Activated T-helper 2 cell treated with anti-CD3 and anti-CD28 coated beads, Interferon-gamma antibody, Interleukin-2, Interleukin-4, amounts not matched to agents 10 μg/mL and 5 μg/mL and 100 μg/mL, durations not matched to agents 14 hours and 24 hours and 36 hours (primary cell): ENCODE measurements at regions not wholly inside any gene's neighbourhood (a gene's known extent, or its start where the extent isn't known, plus 50 kb on each side); places are given as distances from the start of the nearest gene placed in this dataset.
A peak's percentile ranks its signal among the peaks of the same experiment; 100 is the strongest.
"Not testable (repeated sequence)": the region's sequence is repeated elsewhere in the genome, so short reads cannot be mapped to it uniquely, and the experiment has no call there.

Experiments used
- DNase-seq: peaks from one replicate; pipeline ENCODE4 v3.0.0; 2021; ENCODE audit warnings: low spot score
- H3K27ac Mint-ChIP-seq: one replicate; pipeline ENCODE4 v1.8.0; 2021; ENCODE audit warnings: mixed read lengths
- H3K27me3 Mint-ChIP-seq: one replicate; pipeline ENCODE4 v1.8.0; 2021; ENCODE audit warnings: low read depth, mixed read lengths
- H3K36me3 Mint-ChIP-seq: one replicate; pipeline ENCODE4 v1.8.0; 2021; ENCODE audit warnings: low read depth, mixed read lengths
- H3K4me1 Mint-ChIP-seq: one replicate; pipeline ENCODE4 v1.8.0; 2021; ENCODE audit warnings: low read depth, mixed read lengths
- H3K4me3 Mint-ChIP-seq: one replicate; pipeline ENCODE4 v1.8.0; 2021; ENCODE audit warnings: low read depth, mild to moderate bottlenecking, moderate library complexity, mixed read lengths
- H3K9me3 Mint-ChIP-seq: one replicate; pipeline ENCODE4 v1.8.0; 2021; ENCODE audit warnings: mixed read lengths
- intact Hi-C: fragments of 100-400 bp; cut with micrococcal nuclease; formaldehyde crosslinking; loops from one replicate; pipeline ENCODE4 v1.15.1; 2023

GRCh38 chr6:144460327-144461095, 175.4 kb downstream of the UTRN start:
- H3K36me3 Mint-ChIP-seq, result peaks cover 72% of the 10 kb centered on the region
- no peak overlapping the region for H3K4me3 Mint-ChIP-seq
- peak overlapping the region; percentile 76 for H3K27ac Mint-ChIP-seq
- intact Hi-C loops, result no loop called here
- DNase-seq, result no peak
- no peaks in the 10 kb centered on the region for H3K9me3 Mint-ChIP-seq
- H3K27me3 Mint-ChIP-seq, result no peaks in the 10 kb centered on the region
- H3K4me1 Mint-ChIP-seq, result peaks cover 16% of the 10 kb centered on the region

GRCh38 chr6:144462058-144462457, 176.9 kb downstream of the UTRN start:
- H3K4me1 Mint-ChIP-seq, result peaks cover 15% of the 10 kb centered on the region
- H3K4me3 Mint-ChIP-seq, result no peak overlapping the region
- no peaks in the 10 kb centered on the region for H3K9me3 Mint-ChIP-seq
- intact Hi-C loops, result no loop called here
- no peak overlapping the region for H3K27ac Mint-ChIP-seq
- H3K36me3 Mint-ChIP-seq, result peaks cover 69% of the 10 kb centered on the region
- DNase-seq, result no peak
- no peaks in the 10 kb centered on the region for H3K27me3 Mint-ChIP-seq

DNA sequence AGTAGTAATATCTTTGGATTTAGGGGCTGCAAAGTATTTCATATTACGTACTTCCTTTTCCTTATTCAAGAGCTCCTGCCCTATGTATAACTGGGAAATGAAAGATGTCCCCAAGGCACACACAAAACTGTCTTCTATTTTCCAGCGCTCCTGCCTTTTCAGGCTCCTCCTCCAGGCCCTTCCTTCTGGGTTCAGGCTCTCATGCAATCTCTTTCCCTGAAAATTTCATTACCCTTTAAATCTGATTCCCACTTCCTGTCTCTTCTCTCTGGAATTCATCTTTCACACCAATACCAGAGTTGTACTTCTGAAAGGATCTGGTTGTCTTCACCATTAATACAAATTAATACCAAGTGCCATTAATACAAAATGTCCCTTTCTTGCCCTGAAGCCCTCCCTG, 181.6 kb downstream of the UTRN start:
- no peaks in the 10 kb centered on the region for H3K9me3 Mint-ChIP-seq
- peaks cover 27% of the 10 kb centered on the region for H3K4me1 Mint-ChIP-seq
- H3K27me3 Mint-ChIP-seq, result no peaks in the 10 kb centered on the region
- peaks cover 60% of the 10 kb centered on the region for H3K36me3 Mint-ChIP-seq
- H3K27ac Mint-ChIP-seq, result no peak overlapping the region
- intact Hi-C loops, result loop anchor here (5.0 kb wide), 1 partner anchor 114 kb away; no protein-coding TSS in a partner anchor
- DNase-seq, result no peak
- no peak overlapping the region for H3K4me3 Mint-ChIP-seq

GRCh38 chr6:144467172-144467762, 182.1 kb downstream of the UTRN start:
- Mint-ChIP-seq H3K9me3 (no peaks in the 10 kb centered on the region), H3K4me3 (no peak overlapping the region), H3K27me3 (no peaks in the 10 kb centered on the region), H3K4me1 (peaks cover 29% of the 10 kb centered on the region), H3K27ac (no peak overlapping the region), H3K36me3 (peaks cover 60% of the 10 kb centered on the region)
- no peak for DNase-seq
- intact Hi-C loops, result loop anchor here (5.0 kb wide), 1 partner anchor 115 kb away; no protein-coding TSS in a partner anchor

GRCh38 chr6:144467921-144468320, 182.8 kb downstream of the UTRN start:
- no peaks in the 10 kb centered on the region for H3K27me3 Mint-ChIP-seq
- peaks cover 59% of the 10 kb centered on the region for H3K36me3 Mint-ChIP-seq
- intact Hi-C loops, result loop anchor here (2.0 to 5.0 kb wide), 2 partner anchors 116 to 183 kb away; partner anchors contain the start of gene UTRN
- H3K9me3 Mint-ChIP-seq, result no peaks in the 10 kb centered on the region
- no peak for DNase-seq
- H3K27ac Mint-ChIP-seq, result peak overlapping the region; percentile 50
- H3K4me1 Mint-ChIP-seq, result peaks cover 29% of the 10 kb centered on the region
- H3K4me3 Mint-ChIP-seq, result peak overlapping the region; percentile 47

GRCh38 chr6:144468709-144469108, 183.6 kb downstream of the UTRN start:
- H3K4me1 Mint-ChIP-seq, result peaks cover 29% of the 10 kb centered on the region
- no peak for DNase-seq
- H3K9me3 Mint-ChIP-seq, result no peaks in the 10 kb centered on the region
- peak overlapping the region; percentile 28 for H3K4me3 Mint-ChIP-seq
- H3K27ac Mint-ChIP-seq, result peak overlapping the region; percentile 69
- no peaks in the 10 kb centered on the region for H3K27me3 Mint-ChIP-seq
- H3K36me3 Mint-ChIP-seq, result peaks cover 56% of the 10 kb centered on the region
- intact Hi-C loops, result loop anchor here (2.0 to 5.0 kb wide), 2 partner anchors 116 to 184 kb away; partner anchors contain the start of gene UTRN

- Mint-ChIP-seq H3K4me1 (peaks cover 29% of the 10 kb centered on the region), H3K27ac (peak overlapping the region; percentile 69)
- DNase-seq, result no peak
These were observed 184.0 kb downstream of the UTRN start for GRCh38 chr6:144469144-144469575.

DNA sequence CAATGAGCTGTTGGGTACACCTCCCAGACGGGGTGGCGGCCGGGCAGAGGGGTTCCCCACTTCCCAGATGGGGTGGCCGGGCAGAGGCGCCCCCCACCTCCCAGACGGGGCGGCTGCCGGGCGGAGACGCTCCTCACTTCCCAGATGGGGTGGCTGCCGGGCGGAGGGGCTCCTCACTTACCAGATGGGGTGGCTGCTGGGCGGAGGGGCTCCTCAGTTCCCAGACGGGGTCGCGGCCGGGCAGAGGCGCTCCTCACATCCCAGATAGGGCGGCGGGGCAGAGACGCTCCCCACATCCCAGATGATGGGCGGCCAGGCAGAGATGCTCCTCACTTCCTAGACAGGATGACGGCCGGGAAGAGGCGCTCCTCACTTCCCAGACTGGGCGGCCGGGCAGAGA, 185.1 kb downstream of the UTRN start:
- peaks cover 32% of the 10 kb centered on the region for H3K4me1 Mint-ChIP-seq
- intact Hi-C loops, result not testable (repeated sequence)

More at GRCh38 chr6:144469144-144469575, 184.0 kb downstream of the UTRN start:
- intact Hi-C loops, result loop anchor here (2.0 to 5.0 kb wide), 2 partner anchors 117 to 184 kb away; partner anchors contain the start of gene UTRN
- H3K36me3 Mint-ChIP-seq, result peaks cover 55% of the 10 kb centered on the region
- H3K9me3 Mint-ChIP-seq, result no peaks in the 10 kb centered on the region
- H3K4me3 Mint-ChIP-seq, result peak overlapping the region; percentile 28
- H3K27me3 Mint-ChIP-seq, result no peaks in the 10 kb centered on the region

DNA sequence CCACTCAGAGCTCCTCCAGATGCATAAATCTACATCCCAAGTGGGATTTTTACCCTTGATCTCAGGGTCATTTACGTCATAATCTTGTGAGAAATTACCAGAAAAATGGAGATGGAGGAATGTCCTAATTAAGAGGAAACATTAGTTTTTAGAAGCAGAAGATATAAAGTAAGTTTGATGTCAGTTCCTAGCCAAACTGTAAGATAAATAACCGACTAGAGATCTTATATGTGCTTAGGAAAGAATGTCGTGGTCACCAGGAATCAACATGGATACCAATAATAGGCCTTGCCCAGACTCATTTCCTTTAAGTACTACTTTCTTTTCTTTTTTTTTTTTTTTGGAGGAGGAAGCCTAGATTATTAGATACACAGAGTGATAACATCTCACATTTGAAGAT, 186.9 kb downstream of the UTRN start:
- H3K9me3 Mint-ChIP-seq, result no peaks in the 10 kb centered on the region
- peaks cover 66% of the 10 kb centered on the region for H3K36me3 Mint-ChIP-seq
- intact Hi-C loops, result no loop called here
- H3K27me3 Mint-ChIP-seq, result no peaks in the 10 kb centered on the region
- H3K4me3 Mint-ChIP-seq, result no peak overlapping the region
- H3K4me1 Mint-ChIP-seq, result peaks cover 32% of the 10 kb centered on the region
- H3K27ac Mint-ChIP-seq, result no peak overlapping the region
- DNase-seq, result no peak

More for the DNA sequence above, 185.1 kb downstream of the UTRN start:
- peaks cover 61% of the 10 kb centered on the region for H3K36me3 Mint-ChIP-seq
- not testable (repeated sequence) for H3K4me3 Mint-ChIP-seq, H3K27ac Mint-ChIP-seq, H3K9me3 Mint-ChIP-seq, H3K27me3 Mint-ChIP-seq, DNase-seq

- Mint-ChIP-seq H3K36me3 (peaks cover 55% of the 10 kb centered on the region), H3K4me3 (no peak overlapping the region), H3K9me3 (no peaks in the 10 kb centered on the region), H3K27ac (no peak overlapping the region), H3K4me1 (peaks cover 10% of the 10 kb centered on the region), H3K27me3 (no peaks in the 10 kb centered on the region)
- no peak for DNase-seq
- intact Hi-C loops, result no loop called here
These were observed 189.2 kb downstream of the UTRN start for GRCh38 chr6:144474290-144474689.

- peaks cover 54% of the 10 kb centered on the region for H3K36me3 Mint-ChIP-seq
- H3K27me3 Mint-ChIP-seq, result no peaks in the 10 kb centered on the region
- H3K27ac Mint-ChIP-seq, result no peak overlapping the region
- no peaks in the 10 kb centered on the region for H3K9me3 Mint-ChIP-seq
- H3K4me3 Mint-ChIP-seq, result no peak overlapping the region
- H3K4me1 Mint-ChIP-seq, result peaks cover 7% of the 10 kb centered on the region
- DNase-seq, result no peak
- intact Hi-C loops, result no loop called here
These were observed 189.8 kb downstream of the UTRN start for GRCh38 chr6:144474904-144475303.

GRCh38 chr6:144475411-144475810, 190.3 kb downstream of the UTRN start:
- Mint-ChIP-seq H3K27ac (no peak overlapping the region), H3K4me3 (no peak overlapping the region), H3K4me1 (peaks cover 7% of the 10 kb centered on the region), H3K36me3 (peaks cover 58% of the 10 kb centered on the region), H3K9me3 (no peaks in the 10 kb centered on the region), H3K27me3 (no peaks in the 10 kb centered on the region)
- no peak for DNase-seq
- intact Hi-C loops, result no loop called here

- Mint-ChIP-seq H3K4me3 (no peak overlapping the region), H3K4me1 (peaks cover 7% of the 10 kb centered on the region), H3K36me3 (peaks cover 56% of the 10 kb centered on the region), H3K27ac (no peak overlapping the region), H3K27me3 (no peaks in the 10 kb centered on the region), H3K9me3 (no peaks in the 10 kb centered on the region)
- intact Hi-C loops, result no loop called here
- DNase-seq, result no peak
These were observed 191.2 kb downstream of the UTRN start for GRCh38 chr6:144476286-144476685.
